ENCODE measurements at regions not wholly inside any gene's neighbourhood (a gene's known extent, or its start where the extent isn't known, plus 50 kb on each side); places are given as distances from the start of the nearest gene placed in this dataset.

- TF ChIP-seq YY1 (IDR thresholded peaks at IDR 0.05) = no peak
- no peak for TF ChIP-seq CTCF (IDR thresholded peaks at IDR 0.05; ENCODE audit: low read depth, low read length, missing input control)
- peak; percentile 99 for TF ChIP-seq ATF3 (IDR thresholded peaks at IDR 0.05)
- no peak for TF ChIP-seq RAD21 (IDR thresholded peaks at IDR 0.05)
- no peak for TF ChIP-seq GABPA (IDR thresholded peaks at IDR 0.05 in 1 of 2, conservative IDR thresholded peaks at IDR 0.05 in 1 of 2)
- TF ChIP-seq REST (IDR thresholded peaks at IDR 0.05) = no peak
Observed at GRCh38 chr6:27688014-27688586, 215.2 kb upstream of the ZNF184 start.
